HG03097 (cell line): ENCODE measurements at regions not wholly inside any gene's neighbourhood (a gene's known extent, or its start where the extent isn't known, plus 50 kb on each side); places are given as distances from the start of the nearest gene placed in this dataset.

Source experiments
- ATAC-seq: cut with Tn5 transposase; IDR thresholded peaks from one replicate; pipeline ENCODE4 v1.9.1; 2021; ENCODE audit not compliant: unreplicated experiment, low FRiP score

DNA sequence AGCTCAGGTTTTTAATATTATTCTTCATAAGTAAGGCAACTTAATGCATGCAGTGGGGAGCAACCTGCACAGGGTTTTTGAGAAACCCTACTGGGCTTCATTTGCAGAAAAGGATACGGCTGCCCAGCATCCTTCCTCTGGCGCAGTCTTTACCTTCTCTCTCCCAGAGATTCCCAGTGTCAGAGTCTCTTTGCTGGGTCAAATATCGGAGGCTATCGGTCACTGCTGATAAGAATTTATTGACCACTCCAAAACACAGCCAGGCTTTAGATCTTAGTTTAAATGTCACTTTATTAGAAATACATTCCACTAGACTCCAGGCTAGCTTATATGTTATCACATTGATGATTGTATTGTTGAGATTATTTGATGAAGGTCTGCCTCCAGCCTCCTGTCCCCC, 147.2 kb upstream of the CPSF6 start:
- ATAC-seq = no peak

DNA sequence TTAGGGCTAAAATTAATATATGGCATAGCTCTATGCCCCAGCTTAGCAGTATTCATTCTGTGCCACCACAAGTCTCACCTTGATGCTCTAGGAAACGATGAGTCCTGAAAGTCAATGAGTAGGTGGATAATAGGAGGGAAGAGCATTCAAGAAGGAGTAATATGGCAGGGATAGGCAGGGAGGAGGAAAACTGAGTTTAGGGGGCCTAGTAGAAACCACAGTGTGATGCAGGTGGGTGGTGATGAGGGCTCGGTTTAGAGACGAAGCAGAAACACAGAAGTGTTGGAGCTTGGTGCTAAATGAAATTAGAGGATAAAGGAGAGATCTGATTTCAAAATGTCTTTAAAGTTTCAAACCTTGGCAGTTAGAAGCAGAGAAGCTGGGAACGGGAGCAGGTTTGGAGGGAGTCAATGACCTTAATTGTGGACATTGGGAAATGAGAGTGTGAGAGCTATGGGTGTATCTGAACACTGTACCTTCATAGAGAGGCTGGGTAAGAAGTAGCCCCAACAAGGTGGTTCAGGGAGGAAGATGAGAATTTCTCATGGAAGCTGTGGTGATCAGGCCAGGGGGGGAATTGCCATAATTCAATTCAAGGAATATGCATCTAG, 144.7 kb upstream of the CPSF6 start:
- no peak for ATAC-seq

DNA sequence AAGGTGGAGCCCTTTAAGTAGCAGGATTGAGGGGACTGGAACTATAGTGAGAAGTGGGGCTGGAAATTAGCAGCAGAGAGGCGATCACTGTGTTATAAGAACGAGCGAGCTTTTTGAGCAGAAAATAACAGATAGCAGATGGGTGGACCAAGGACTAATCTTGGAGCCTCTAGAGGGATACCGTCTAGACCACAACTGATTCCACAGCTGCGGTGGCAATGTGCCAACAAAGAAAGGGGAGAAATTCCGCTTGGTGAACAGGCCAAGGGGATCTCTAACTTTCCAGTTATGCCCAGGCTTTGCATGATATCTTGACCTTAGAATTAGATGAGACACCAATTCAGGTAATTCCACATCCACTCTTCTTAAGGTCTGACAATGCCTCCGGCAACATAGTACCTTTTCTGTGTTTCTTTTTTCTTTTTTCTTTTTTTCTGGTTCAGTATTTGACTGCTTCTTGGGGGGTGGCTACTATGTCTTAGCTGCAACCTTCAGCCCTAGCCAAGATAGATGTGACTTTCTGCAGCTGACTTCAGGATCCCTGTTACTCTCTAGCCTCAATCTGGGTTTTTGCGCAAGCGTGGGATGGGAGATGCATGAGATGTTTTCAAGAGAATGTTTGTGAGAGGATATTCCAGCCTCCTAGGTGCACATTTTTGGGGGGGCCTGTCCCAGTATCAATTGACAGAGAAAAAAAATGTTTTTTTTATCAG, 143.4 kb upstream of the CPSF6 start:
- no peak for ATAC-seq

DNA sequence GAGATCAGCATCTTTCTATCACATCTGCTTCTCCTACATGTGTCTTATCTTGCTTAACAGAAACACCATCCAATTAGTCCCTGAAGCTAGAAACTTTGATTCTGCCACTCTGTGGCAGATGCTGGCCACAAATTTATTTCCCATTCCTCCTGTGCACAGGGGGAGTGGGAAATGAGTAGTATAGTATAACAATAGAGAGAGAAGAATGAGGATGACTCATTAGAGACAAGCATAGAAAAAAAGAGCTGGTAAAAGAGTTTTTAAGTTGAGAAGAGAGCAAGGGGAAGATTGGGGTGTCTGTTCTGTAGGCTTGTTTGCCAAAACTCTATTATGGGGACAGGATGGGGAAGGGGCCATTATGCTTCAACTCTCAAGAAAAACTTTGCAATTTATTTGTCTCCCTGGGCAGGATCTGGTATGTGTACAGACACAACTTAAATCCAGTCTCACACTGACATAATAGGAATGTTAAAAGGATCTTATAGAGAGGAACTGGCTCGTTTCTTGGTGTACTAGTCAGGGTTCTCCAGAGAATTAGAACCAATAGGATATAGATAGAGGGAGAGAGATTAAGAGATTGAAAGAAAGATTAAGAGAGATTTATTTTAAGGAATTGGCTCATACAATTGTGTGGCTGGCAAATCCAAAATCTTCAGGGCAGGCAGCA, 142.6 kb upstream of the CPSF6 start:
- ATAC-seq = no peak

DNA sequence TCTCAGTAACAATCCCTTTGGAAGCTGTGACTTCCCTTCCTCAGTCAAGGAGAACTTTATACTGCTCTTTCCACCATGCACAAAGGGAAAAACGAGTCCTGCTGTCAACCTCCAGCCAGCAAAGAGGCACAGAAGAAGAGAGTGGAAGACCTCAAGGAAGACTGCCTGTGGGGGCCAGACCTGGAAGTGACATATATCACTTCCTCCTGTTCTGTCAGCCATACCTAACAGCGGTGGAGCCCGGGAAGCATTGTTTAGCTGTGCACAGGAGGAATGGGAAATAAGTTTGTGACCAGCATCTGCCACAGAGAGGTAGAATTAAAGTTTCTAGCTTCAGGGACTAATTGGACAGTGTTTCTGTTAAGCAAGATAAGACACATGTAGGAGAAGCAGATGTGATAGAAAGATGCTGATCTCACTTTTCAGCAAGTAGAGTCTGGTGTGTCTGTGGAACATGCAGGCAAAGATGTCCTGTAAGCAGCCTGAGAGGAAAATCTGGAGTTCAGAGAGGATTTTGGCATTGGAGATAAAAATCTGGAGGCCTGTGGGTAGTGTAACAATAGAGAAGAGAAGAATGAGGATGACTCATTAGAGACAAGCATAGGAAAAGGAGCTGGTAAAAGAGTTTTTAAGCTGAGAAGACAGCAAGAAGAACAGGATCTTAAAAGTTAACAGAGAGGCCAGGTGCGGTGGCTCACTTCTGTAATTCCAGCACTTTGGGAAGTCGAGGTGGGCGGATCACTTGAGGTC, 141.6 kb upstream of the CPSF6 start:
- ATAC-seq = no peak

DNA sequence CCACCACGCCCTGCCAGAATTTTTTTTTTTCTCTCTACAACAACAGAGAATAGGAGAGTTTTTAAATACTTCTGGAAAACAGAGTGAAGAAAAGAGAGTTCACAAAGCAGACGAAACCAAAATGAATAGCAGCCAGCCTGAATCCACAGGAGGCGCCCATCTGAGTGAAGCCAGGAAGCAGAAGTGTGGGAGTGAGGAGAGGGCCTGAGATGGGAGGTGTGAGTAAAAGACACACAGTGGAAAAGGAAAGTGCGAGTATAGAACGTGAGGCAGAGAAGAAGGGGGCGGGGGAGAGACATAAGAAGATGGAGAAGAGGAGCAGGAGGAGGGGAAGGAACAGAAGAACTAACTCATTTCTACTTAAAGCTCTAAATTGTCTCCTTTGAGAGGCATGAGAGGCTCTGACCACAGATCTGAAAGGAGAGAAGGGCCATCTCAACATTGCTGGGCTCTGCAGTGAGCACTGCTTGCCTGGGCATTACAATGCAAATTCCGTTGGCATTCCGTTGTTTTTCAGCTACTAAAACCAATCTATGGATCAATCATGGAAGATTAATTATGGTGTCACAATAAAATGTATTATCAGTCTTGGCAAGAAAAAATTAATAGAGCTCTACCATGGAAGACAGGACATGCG, 140.1 kb upstream of the CPSF6 start:
- no peak for ATAC-seq

DNA sequence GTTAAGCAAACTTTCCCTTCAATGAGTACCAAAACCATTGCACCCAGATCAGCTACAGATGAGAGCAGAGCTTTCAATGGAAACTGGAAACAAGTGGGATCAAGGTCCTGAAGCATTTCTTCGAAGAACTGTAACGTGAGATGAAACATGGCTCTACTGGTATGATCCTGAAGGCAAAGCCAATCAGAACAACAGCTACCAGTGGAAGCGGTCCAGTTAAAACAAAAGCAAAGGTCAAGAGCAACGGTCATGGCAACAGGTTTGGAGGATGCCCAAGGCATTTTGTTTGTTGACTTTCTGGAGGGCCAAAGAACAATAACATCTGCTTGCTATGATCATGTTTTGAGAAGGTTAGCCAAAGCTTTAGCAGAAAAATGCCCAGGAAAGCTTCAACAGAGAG, 137.9 kb upstream of the CPSF6 start:
- ATAC-seq = no peak

DNA sequence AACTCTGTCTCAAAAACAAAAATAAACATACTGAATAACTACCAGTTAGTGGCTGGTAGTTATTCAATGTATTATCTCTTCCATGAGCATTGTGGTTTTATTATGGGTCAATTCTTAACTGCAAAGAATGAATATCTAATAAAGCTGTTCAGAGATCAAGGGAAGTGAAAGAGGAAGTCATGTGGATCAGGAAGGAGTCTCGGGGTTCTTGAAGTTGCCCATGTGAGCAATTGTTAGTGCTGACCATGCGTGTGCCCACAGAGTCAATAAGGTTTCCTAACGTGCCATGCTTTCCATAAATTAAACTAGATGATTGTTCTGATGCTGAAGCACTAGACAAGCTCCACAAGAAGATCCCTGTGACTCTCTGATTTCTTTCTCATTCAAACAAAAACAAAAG, 136.5 kb upstream of the CPSF6 start:
- no peak for ATAC-seq

DNA sequence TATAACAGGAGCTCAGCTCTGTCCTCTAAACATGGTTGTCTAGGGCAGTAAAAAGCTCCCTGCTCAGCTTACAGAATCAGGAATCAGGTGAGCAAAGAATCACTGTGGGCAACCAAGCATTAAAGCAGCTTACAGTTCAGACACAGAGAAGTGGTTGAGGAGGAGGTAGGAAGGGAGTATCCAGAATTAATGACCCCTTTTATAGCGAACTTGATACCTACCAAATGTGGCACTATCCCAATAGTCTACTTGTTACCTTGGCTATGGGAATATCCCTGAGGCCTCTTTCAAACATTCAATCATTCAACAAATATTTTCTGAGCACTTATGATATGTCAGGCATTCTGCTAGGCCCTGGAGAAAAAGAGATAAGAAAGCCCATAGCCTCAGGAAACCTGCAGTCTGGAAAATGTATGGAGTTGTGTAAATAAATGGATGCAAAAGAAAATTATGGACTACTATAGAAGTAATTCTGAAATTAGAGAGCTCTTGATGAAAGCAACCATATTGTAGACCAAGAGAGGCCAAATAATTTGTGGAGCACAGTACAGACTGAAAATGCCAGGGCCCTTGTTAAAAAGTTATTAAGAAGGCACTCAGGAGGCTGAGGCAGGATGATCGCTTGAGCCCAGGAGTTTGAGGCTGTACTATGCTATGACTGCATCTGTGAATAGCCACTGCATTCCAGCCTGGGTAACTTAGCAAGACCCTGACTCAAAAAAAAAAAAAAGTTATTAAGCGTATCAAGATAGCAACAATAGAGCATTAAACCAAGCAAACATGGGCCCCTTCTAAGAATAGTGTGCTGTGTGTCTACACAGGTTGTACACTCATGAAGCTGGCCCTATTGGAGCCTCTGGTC, 134.0 kb upstream of the CPSF6 start:
- ATAC-seq = no peak

DNA sequence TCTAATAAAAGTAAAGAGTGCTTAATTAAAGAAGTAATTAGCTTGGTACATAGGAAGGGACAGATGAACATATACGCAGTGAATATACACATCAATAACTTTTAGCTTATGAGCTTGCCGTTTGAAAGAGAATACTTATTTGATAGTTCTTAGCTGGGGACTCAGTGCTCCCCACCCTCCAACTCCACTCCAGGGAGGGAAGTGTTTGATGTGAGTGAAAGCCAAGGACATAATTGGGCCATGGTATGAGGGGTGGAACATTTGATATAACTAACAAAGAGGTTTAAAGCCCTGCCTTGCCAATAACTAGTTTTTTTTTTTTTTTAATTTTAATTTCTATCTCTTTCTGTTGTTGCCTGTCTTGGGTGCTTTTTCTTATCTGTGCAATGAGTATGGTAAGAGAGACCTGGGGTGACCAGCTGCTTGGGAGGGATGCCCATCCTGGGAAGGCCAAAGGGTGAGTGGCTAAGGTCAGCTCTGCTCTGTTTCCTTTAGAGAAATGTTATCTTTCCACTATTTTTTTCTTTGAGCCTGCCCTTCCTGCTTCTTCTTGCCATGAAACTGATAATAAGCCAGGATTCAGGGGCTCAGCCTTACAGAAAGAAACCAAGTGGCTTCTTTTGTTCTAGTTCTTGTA, 132.8 kb upstream of the CPSF6 start:
- ATAC-seq = no peak

DNA sequence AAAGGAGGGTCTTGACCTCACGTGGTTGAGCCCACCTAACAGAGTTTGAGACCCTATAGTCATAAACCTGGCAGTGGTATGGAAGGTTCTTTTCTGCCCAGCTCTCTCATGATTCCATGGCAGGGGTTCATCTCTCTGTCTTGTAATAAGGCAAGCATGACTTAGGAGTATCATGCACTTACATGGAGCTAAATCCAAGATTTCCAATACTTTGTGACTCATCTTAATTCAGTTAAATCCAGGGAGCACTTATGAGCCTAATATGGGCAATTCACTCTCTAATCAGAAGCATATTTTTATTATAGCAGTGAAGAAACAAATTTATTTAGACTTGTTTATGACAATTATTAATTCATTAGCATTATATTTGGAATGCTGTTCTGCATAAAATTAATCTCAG, 131.8 kb upstream of the CPSF6 start:
- no peak for ATAC-seq

DNA sequence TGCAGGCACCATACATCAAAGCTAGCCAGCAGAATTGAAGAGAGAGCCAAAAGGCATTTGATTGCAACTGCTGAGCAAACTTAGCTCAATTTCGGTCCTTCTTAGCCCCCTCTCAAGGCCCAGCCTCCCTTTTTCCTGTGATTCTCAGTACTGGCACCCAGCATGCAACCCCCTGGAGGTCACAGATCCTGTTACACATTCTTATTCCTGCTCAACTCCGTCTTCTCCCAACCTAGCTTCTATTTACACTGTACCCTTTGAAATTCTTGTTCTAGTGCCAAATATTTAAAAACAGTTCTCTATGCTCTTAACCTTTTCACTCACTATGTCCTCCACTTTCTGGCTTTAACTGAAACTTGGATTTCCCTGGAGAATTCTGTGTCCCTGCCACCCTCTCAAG, 131.3 kb upstream of the CPSF6 start:
- ATAC-seq = no peak

DNA sequence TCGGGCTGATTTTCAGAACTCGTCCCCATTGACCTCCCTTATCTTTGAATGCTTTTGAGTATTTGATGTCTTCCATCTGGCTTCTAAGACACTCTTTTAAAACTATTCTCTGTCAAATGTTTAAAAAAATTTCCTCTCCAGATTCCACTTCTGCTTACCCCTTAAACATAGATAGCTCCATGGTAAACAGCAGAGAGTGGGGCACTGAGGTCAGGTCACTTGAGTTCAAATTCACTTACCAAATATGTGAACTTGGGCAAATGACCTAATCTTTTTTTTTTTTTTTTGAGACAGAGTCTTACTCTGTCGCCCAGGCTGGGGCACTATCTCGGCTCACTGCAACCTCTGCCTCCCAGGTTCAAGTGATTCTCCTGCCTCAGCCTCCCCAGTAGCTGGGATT, 126.8 kb upstream of the CPSF6 start:
- no peak for ATAC-seq

DNA sequence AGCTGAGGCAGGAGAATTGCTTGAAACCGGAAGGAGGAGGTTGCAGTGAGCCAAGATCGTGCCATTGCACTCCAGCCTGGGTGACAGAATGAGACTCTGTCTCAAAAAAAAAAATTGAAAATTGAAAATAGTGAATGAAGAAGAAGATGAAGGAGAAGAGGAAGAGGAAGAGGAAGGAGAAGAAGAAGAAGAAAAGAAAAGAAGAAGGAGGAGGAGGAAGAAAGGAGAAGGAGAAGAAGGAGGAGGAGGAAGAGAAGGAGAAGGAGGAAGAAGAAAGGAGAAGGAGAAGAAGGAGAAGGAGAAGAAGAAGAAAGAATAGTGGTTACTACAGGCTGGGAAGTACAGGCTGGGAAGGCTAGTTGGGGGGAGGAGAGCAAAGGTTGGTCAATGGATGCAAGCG, 124.3 kb upstream of the CPSF6 start:
- no peak for ATAC-seq

DNA sequence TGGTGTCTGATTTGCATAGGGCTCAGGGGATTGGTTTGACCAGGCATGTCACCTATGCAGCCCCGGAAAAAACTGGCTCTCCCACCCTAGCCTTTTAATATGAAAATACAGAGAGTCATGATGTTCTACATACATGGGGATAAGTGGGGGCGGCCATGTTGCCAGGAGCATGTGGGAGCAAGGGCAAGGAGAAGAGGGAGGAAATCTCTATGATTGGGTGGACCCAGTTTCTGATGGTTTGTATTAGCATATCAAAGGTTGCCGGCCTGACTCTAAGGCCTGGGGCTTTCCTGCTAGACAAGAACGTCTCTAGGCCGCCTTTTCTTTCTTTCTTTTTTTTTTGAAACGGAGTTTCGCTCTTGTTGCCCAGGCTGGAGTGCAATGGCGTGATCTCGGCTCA, 123.4 kb upstream of the CPSF6 start:
- no peak for ATAC-seq

DNA sequence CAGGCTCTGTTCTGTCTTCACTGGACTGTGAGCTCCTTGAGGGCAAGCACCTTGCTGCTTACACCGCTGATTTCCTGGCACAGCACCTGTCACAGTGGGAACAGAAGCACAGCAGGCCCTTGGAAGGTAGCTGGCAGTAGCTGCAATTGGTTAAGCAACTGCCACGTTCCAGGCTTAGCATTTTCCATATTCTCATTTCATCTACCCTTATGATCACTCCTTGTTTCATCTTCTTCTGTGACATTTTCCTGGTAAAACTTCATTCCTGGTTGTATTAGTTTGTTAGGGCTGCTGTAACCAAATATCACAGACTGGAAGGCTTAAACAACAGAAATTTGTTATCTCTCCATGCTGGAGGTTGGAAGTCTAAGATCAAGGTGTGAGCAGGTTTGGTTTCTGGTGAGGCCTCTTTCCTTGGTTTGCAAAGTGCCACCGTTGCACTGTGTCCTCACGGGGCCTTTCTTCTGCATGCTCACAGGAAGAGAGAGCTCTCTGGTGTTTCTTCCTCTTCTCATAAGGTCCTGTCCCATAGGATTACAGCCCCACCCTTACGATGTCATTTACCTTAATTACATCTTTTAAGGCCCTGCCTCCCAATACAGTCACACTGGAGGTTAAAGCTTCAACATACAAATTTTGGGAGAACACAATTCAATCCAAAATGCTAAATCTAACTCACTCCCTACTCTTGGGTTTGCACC, 121.7 kb upstream of the CPSF6 start:
- ATAC-seq = no peak

DNA sequence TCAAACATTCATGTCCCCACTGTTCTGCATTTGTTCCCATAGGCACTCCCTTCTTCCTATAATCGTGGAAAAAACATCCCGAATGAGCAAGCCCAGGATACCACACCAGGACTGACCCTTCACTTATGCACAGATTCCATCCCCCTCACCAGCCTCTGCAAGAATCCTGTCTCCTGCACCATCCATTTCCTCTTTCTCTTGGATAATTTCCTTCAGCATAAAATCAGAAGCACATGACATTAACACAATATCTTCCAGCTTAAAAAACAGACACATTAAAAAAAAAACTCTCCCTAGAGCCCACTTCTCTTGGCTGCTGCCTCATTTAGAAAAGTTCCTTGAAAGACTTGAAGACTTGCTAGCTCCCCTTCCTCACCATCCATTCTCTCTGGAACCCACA, 120.9 kb upstream of the CPSF6 start:
- ATAC-seq = no peak

DNA sequence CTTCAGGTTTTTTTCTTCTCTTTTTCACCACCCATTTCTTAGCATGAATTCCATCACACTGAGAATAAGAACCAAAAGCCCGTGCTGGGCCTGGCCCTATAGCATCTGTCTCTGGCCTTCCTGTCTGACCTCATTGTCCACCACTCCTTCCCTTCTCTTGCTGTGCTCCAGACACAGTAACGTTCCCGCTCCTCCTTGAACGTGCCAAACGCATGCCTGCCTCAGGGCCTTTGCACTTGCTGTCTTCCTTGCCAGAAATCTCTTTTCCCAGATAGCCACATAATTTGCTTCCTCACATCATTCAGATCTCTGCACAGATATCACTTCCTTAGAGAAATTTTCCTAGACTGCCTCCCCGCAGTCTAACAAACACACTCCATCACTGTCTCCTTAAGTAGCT, 119.6 kb upstream of the CPSF6 start:
- no peak for ATAC-seq

DNA sequence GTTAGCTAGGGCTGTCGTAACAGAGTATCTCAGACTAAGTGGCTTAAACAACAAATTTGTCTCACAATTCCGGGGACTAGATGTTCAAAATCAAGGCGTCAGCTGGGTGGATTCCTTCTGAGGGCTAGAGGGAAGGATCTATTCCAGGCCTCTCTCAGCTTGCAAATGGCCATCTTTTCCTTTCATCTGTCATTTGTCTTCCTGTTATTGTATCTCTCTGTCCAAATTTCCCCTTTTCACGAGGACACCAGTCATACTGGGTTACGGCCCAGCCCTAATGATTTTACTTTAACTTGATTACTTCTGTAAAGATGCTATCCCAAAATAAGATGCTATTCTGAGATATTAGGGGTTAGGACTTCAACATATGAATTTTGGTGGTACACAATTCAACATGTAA, 119.0 kb upstream of the CPSF6 start:
- ATAC-seq = no peak
